K562 (cell line): ENCODE measurements at regions not wholly inside any gene's neighbourhood (a gene's known extent, or its start where the extent isn't known, plus 50 kb on each side); places are given as distances from the start of the nearest gene placed in this dataset.

Experiments
- ID3 ChIP-seq, 2 experiments: fragments of 250-450 bp in 1 of 2; fragments of 450-650 bp in 1 of 2; sonication (Bioruptor Pico) in 1 of 2; IDR thresholded peaks; 2 replicates each; pipeline versions ENCODE4 v1.6.1 to v1.8.0; 2016 to 2021; ENCODE audit warnings: mild to moderate bottlenecking in 2 of 2, moderate library complexity in 2 of 2, missing compliant biosample characterization in 1 of 2, missing genetic modification characterization in 1 of 2
- THAP12 ChIP-seq: fragments of 250-450 bp; sonication (Bioruptor Pico); IDR thresholded peaks from 2 replicates; pipeline ENCODE4 v1.9.0; 2021; ENCODE audit warnings: mild to moderate bottlenecking, inconsistent platforms
- ZNF280B ChIP-seq: fragments of 250-450 bp; sonication (Bioruptor Pico); IDR thresholded peaks from 2 replicates; pipeline ENCODE4 v1.5.1; 2021; ENCODE audit warnings: mild to moderate bottlenecking
- ZNF639 ChIP-seq, 2 experiments: fragments of 200-800 bp in 1 of 2; sonication (Bioruptor generic) in 1 of 2; sonication (generic) in 1 of 2; formaldehyde crosslinking in 1 of 2; IDR thresholded peaks in 1 of 2; conservative IDR thresholded peaks in 1 of 2; 2 replicates each; pipeline versions ENCODE4 v1.5.0 to v1.6.1; 2016 to 2020; ENCODE audit warnings: missing compliant biosample characterization in 1 of 2, missing genetic modification characterization in 1 of 2, missing genetic modification reagents in 1 of 2

- TF ChIP-seq ZNF639 (CRISPR knock-in tag; conservative IDR thresholded peaks at IDR 0.05 in 1 of 2, IDR thresholded peaks at IDR 0.05 in 1 of 2) (no peak), ID3 (CRISPR knock-in tag; IDR thresholded peaks at IDR 0.05) (no peak), ID3 (tag; IDR thresholded peaks at IDR 0.05) (no peak), THAP12 (CRISPR knock-in tag) (no peak), ZNF280B (no peak)
Measured at GRCh38 chr2:189287363-189287762, 107.8 kb upstream of the COL5A2 start (continued).
